ENCODE measurements at regions not wholly inside any gene's neighbourhood (a gene's known extent, or its start where the extent isn't known, plus 50 kb on each side); places are given as distances from the start of the nearest gene placed in this dataset.

DNA sequence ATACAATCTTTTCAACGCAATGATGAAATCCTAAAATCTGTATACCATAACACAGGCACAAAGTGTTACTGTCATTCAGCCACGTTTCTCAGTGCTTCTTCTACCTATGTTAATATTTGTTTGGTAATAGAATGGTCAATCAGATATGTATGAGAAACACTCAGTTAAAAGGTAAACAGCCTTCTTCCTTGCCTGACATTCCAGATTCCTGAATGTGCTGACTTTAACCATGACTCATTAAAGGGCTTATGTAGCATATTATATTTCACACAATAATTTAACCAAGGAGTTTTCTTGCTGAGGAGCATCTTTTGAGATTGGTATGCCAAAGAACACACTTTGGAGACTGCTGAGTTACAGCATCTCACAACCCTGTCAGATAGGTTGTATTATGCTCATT, 187.6 kb downstream of the CETN3 start:
- TF ChIP-seq, protein P1, sequence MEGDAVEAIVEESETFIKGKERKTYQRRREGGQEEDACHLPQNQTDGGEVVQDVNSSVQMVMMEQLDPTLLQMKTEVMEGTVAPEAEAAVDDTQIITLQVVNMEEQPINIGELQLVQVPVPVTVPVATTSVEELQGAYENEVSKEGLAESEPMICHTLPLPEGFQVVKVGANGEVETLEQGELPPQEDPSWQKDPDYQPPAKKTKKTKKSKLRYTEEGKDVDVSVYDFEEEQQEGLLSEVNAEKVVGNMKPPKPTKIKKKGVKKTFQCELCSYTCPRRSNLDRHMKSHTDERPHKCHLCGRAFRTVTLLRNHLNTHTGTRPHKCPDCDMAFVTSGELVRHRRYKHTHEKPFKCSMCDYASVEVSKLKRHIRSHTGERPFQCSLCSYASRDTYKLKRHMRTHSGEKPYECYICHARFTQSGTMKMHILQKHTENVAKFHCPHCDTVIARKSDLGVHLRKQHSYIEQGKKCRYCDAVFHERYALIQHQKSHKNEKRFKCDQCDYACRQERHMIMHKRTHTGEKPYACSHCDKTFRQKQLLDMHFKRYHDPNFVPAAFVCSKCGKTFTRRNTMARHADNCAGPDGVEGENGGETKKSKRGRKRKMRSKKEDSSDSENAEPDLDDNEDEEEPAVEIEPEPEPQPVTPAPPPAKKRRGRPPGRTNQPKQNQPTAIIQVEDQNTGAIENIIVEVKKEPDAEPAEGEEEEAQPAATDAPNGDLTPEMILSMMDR (IDR thresholded peaks at IDR 0.05; ENCODE audit: extremely low read depth in 1 of 2, insufficient read depth in 1 of 2, low read depth in 1 of 2, low read length in 2 of 2): no peak
- TF ChIP-seq EZH2 (IDR thresholded peaks at IDR 0.05; ENCODE audit: borderline replicate concordance, low read depth, low read length, severe bottlenecking) (no peak), POLR2A (IDR thresholded peaks at IDR 0.05; ENCODE audit: low read depth, low read length) (no peak), MYC (IDR thresholded peaks at IDR 0.05; ENCODE audit: low read depth, low read length) (no peak), FOS (IDR thresholded peaks at IDR 0.05; ENCODE audit: borderline replicate concordance, insufficient read depth, low read length) (peak; percentile 72), POLR2AphosphoS5 (IDR thresholded peaks at IDR 0.05; ENCODE audit: insufficient read depth, low read depth, low read length) (no peak)
- TF ChIP-seq, protein P2, sequence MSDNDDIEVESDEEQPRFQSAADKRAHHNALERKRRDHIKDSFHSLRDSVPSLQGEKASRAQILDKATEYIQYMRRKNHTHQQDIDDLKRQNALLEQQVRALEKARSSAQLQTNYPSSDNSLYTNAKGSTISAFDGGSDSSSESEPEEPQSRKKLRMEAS (IDR thresholded peaks at IDR 0.05; ENCODE audit: insufficient read depth, insufficient read length): no peak

Data from endothelial cell of umbilical vein (primary cell).